Breast epithelium (tissue), 3 donors: ENCODE measurements at regions not wholly inside any gene's neighbourhood (a gene's known extent, or its start where the extent isn't known, plus 50 kb on each side); places are given as distances from the start of the nearest gene placed in this dataset.

Source experiments
- POLR2AphosphoS5 ChIP-seq, 3 donors: sonication (generic); formaldehyde crosslinking; IDR thresholded peaks; one replicate each; pipeline ENCODE4 v1.6.1; 2017; ENCODE audit warnings: antibody characterized with exemption in 3 of 3
- TF ChIP-seq, protein P1 (sequence below), 3 donors: fragments of 450-650 bp; IDR thresholded peaks; one replicate each; pipeline ENCODE4 v1.5.1; 2016 to 2017; ENCODE audit warnings: antibody characterized with exemption in 3 of 3, mild to moderate bottlenecking in 3 of 3, moderate library complexity in 3 of 3

- TF ChIP-seq, protein P1, sequence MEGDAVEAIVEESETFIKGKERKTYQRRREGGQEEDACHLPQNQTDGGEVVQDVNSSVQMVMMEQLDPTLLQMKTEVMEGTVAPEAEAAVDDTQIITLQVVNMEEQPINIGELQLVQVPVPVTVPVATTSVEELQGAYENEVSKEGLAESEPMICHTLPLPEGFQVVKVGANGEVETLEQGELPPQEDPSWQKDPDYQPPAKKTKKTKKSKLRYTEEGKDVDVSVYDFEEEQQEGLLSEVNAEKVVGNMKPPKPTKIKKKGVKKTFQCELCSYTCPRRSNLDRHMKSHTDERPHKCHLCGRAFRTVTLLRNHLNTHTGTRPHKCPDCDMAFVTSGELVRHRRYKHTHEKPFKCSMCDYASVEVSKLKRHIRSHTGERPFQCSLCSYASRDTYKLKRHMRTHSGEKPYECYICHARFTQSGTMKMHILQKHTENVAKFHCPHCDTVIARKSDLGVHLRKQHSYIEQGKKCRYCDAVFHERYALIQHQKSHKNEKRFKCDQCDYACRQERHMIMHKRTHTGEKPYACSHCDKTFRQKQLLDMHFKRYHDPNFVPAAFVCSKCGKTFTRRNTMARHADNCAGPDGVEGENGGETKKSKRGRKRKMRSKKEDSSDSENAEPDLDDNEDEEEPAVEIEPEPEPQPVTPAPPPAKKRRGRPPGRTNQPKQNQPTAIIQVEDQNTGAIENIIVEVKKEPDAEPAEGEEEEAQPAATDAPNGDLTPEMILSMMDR (IDR thresholded peaks at IDR 0.05) = no peak
- no peak for TF ChIP-seq POLR2AphosphoS5 (IDR thresholded peaks at IDR 0.05)
Observed at GRCh38 chrX:73348977-73349376, 97.9 kb upstream of the CDX4 start.
